ENCODE measurements at regions not wholly inside any gene's neighbourhood (a gene's known extent, or its start where the extent isn't known, plus 50 kb on each side); places are given as distances from the start of the nearest gene placed in this dataset.

- DNase-seq: no peak
These were observed 131.8 kb upstream of the HABP2 start for GRCh38 chr10:113420733-113421675.

DNA sequence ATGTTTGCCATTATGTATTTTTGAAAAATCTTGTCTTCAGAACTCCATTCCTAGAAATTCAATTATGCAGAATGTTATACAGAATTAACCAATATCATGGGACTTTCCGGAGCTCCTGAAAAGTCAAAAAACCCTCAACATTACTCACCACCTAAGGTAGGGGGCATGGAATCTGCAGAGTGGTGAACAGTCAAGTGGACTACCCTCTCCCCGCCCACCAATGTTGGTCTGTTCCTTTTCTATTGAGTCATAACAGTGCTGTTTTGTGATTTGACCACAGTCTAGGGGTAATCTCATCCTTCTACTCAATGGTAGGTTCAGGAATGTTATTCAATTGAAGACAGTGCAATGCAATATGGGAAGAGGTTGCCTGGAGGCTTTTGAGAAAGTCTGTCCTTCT is 130.5 kb upstream of the HABP2 start:
- no peak for DNase-seq

- DNase-seq: no peak
These were observed 128.7 kb upstream of the HABP2 start for GRCh38 chr10:113423981-113424721.

DNA sequence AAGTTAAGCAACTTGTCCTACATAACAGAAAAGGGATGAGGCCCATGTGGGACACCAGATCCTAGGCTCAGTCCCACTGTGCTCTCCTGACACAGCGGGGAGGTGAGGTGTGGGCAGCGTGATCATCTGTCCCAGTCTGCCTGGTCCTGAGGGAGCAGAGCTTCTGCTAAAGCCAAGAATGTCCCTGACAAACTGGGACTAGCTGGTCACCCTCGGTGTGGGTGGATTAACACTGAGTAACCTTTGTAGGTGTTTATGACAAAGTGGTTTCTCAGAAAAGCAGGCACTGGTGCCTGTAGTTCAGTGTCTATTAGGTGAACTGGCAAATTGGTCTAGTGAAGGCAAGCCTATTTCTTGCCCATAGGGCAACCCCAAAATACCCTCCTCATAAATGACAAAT is 127.8 kb upstream of the HABP2 start:
- DNase-seq: no peak

- no peak for DNase-seq
These were observed 127.3 kb upstream of the HABP2 start for GRCh38 chr10:113425541-113425951.

DNA sequence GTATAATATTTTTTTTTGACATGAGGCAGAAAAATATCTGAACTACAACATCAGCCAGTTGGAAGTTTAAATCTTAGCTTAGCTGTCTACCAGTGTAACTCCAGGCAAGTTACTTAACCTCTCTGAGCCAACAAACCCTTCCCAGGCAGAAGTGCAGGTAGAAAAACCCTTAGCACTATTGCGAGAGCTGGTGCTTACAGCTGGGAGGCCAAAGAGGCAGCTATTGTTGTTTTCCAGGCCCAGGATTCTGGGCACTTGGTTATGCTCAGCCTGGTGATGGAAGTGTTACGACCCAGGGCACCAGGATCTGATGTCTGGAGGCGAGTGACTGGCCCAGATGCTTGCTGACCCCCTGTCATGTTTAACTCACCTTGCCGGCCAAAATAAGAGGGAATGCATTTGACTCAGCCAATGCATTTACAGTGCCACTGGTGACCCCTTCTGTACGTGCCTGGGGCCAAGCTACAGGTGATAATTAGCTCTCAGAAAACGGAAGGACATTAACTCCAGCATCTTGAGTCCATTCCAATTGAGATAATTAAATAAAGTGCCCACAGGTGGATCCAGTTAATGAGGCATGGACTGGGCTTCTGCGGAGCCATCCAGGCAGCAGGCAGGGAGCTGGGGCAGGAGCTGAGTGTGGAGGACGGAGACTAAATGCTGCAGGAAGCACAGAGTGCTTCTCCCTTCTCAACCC is 126.5 kb upstream of the HABP2 start:
- DNase-seq: no peak

- DNase-seq: no peak
These were observed 125.6 kb upstream of the HABP2 start for GRCh38 chr10:113427236-113427735.

DNA sequence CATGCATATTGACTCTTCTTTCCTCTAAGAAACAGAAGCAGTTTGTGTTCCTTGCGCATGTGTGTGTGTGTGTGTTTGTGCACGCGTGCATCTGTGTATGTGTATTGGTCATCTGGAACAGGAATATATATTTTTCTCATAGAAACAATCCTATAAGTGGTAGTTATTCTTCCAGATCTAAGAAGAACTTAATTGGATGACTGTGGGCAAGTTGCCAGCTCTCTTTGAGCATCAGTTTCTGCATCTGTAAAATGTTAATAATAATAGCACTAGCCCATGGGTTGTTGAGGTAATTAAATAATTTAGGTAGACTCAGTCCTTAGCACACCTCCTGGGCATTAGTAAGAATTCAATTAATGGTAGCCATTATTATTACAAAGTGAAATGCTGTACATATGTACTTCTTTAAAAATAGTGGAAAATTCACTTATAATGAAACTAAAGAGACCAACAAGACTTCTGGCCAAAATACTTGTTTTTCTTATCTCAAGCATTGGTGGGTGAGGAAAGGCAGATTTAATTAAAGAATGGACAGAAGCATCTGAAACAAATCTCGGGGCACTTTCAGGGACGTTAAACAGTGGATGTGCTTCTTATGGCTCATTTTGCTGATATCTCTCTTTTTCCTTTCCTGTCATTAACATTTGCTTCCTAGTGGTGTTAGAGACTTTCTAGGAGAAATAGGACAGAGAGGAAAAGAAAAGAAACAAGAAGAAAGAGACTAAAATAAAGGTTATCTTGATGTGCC is 124.9 kb upstream of the HABP2 start:
- no peak for DNase-seq

DNA sequence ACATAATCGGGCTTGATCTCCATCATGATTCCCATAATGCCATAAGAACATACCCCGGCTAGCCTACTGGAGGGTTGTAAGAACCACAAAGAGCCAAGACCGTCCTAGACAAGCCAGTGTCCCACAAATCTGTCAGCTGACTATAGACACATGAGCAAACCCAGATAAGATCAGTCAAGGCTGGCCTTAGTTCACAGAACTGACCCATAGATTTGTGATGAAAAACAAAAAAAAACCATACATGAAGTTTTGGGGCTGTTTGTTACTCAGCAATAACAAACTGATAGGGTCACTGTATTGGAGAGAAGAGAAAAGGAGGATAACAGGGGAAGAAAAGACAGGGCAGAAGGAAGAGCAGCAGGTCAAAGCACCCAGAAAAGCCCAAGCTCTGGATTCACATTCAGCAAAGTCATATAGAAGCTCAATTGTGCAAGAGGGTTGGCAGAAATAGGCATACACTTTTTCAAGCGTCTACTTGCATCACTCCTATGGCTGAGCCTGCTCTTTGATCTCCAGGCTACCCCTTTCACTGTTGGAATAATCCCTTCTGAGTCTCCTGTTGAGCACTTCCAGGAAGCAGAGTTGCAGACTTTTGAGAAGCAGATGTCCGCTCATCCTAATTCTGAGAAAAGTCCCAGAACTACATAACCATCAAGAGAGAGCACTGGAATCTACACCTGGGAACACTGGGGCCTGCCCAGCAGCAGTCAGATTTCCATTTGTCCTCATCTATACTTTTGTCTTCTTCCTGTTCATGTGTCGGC is 122.0 kb upstream of the HABP2 start:
- no peak for DNase-seq

- no peak for DNase-seq
These were observed 121.3 kb upstream of the HABP2 start for GRCh38 chr10:113431398-113432160.

- no peak for DNase-seq
These were observed 119.1 kb upstream of the HABP2 start for GRCh38 chr10:113433711-113434110.

DNA sequence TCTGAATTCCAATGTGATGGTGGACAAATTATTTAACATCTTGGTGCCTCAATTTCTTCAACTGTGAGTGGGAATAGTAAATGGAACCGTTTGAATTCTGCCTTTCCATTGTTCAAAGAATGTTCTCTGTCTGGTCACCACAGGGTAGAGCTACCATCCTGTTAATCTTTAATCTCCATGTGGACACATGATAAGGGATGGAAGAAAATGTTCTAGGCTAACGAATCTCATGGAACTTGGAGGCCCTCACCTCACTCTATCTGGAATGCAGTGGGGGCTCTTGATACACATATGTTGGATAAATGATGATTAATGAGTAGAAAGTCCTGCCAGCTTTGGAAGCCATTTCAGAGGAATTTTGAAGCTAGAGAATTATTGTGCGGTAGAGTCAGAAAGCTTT is 118.5 kb upstream of the HABP2 start:
- DNase-seq: no peak

DNA sequence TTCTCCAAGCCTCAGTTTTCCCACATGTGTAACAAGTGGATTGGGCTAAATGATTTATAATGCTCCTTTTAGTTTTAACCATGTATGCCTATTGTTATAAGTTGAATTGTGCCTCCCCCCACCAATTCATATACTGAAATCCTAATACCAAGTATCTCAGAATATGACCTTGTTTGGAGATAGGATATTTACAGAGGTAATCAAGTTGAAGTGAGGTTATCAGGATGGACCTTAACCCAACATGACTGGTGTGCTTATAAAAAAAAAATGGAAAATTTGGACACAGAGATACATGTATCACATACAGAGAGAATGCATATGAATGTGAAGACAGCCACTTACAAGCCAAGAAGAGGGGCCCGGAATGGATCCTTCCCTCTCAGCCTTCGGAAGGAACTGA is 117.9 kb upstream of the HABP2 start:
- DNase-seq: no peak

GRCh38 chr10:113435881-113436280 is 117.0 kb upstream of the HABP2 start:
- DNase-seq: no peak

- DNase-seq: no peak
These were observed 116.0 kb upstream of the HABP2 start for GRCh38 chr10:113436851-113437250.

DNA sequence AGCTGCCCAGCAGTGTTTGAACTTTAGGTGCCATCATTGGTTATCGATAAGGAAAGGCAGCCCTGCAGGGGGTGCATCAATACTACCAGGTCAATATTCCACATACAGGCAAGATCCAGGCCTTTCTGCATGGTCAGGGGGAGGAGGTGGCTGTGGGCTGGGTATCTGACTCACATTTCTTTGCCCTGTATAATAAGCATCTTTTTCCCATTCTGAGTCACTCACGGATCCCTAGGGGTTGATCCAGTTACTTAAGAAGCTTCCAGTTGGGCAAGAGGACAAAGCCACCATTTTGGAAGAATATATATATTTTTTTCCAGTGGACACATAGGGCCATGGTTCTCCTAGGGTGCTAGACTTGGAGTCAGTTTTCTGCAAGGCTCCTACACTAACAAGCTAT is 114.2 kb upstream of the HABP2 start:
- DNase-seq: no peak

DNA sequence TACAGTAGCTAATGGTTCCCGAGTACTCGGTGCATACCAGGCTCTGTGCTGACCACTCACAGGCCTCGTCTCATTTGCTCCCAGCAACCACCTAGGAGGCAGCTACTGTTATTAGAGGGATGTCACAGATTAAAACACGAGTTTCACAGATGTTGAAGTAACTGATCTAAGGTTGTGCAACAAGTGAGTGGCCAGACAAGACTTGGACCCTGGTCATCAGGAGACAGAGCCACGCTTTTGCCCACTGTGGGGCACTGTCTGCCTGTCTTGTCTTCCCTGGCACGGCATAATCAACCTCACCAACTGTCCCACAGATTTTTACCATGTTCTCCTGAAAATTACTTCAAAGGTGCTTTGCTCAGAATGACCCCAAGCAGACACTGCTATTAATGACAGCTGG is 111.6 kb upstream of the HABP2 start:
- no peak for DNase-seq

- no peak for DNase-seq
These were observed 111.1 kb upstream of the HABP2 start for GRCh38 chr10:113441686-113442270.

GRCh38 chr10:113442336-113442735 is 110.5 kb upstream of the HABP2 start:
- no peak for DNase-seq

- DNase-seq: no peak
These were observed 109.5 kb upstream of the HABP2 start for GRCh38 chr10:113443141-113443925.

Data from activated effector memory CD4-positive, alpha-beta T cell treated with Interleukin-2 at 50 U/mL for 16 hours (primary cell).